Stimulated activated CD8-positive, alpha-beta memory T cell treated with anti-CD3 and anti-CD28 coated beads, Interleukin-7, amount 100 ng/mL, for 24 hours (primary cell): ENCODE measurements at regions not wholly inside any gene's neighbourhood (a gene's known extent, or its start where the extent isn't known, plus 50 kb on each side); places are given as distances from the start of the nearest gene placed in this dataset.
"Not testable (repeated sequence)": the region's sequence is repeated elsewhere in the genome, so short reads cannot be mapped to it uniquely, and the experiment has no call there.

Experiments used
- DNase-seq: peaks from one replicate; pipeline ENCODE4 v3.0.0-alpha.2; 2020; ENCODE audit warnings: low read depth

- no peak for DNase-seq
Observed at GRCh38 chr12:131229426-131230339, 276.0 kb downstream of the ADGRD1 start.

- DNase-seq = no peak
Observed at GRCh38 chr12:131230340-131231031, 276.8 kb downstream of the ADGRD1 start.

GRCh38 chr12:131231032-131231980 is 277.6 kb downstream of the ADGRD1 start:
- no peak for DNase-seq

- DNase-seq = no peak
Observed at GRCh38 chr12:131232036-131232435, 278.3 kb downstream of the ADGRD1 start.

GRCh38 chr12:131232872-131233271 is 279.2 kb downstream of the ADGRD1 start:
- not testable (repeated sequence) for DNase-seq

- DNase-seq = not testable (repeated sequence)
Observed at GRCh38 chr12:131233850-131234789, 280.4 kb downstream of the ADGRD1 start.

GRCh38 chr12:131234841-131235271 is 281.1 kb downstream of the ADGRD1 start:
- DNase-seq = not testable (repeated sequence)

GRCh38 chr12:131235871-131236271 is 282.2 kb downstream of the ADGRD1 start:
- DNase-seq = no peak

- DNase-seq = no peak
Observed at GRCh38 chr12:131239384-131240094, 285.8 kb downstream of the ADGRD1 start.

GRCh38 chr12:131241517-131241916 is 287.8 kb downstream of the ADGRD1 start:
- DNase-seq = no peak

- no peak for DNase-seq
Observed at GRCh38 chr12:131242741-131243496, 289.2 kb downstream of the ADGRD1 start.

- not testable (repeated sequence) for DNase-seq
Observed at GRCh38 chr12:131244157-131244688, 290.5 kb downstream of the ADGRD1 start.

- not testable (repeated sequence) for DNase-seq
Observed at GRCh38 chr12:131245161-131245560, 291.5 kb downstream of the ADGRD1 start.

GRCh38 chr12:131245564-131246355 is 292.1 kb downstream of the ADGRD1 start:
- DNase-seq = no peak

- DNase-seq = not testable (repeated sequence)
Observed at GRCh38 chr12:131247026-131247725, 293.5 kb downstream of the ADGRD1 start.

- not testable (repeated sequence) for DNase-seq
Observed at GRCh38 chr12:131247875-131248274, 294.2 kb downstream of the ADGRD1 start.

- DNase-seq = no peak
Observed at GRCh38 chr12:131249246-131250027, 295.7 kb downstream of the ADGRD1 start.
